ENCODE measurements at regions not wholly inside any gene's neighbourhood (a gene's known extent, or its start where the extent isn't known, plus 50 kb on each side); places are given as distances from the start of the nearest gene placed in this dataset.
"Not testable (repeated sequence)": the region's sequence is repeated elsewhere in the genome, so short reads cannot be mapped to it uniquely, and the experiment has no call there.

DNA sequence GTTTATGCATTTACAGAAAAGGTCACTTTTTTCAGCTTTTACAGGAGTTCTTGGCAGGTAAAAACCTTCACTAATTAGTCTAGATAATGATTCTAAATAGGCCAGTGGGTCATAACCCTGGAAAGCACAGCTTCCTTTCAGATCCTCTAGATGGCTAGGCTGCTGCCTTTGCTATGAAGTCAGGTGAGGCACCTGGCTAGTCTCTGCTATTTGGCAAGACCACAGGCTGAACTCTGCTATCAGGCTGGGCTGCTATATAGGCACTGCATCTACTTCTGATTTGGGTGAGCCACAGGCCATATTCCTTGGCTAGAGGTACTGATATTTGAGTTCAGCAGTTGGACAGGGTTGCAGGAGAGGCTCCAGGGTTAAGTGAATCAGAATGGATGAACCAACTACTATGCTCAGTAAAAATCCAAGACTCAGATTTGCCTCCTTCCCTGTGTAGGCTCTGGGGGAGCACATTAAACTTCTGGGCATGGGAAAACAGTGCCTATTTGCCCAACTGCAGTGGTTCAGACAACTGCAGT lies 665.7 kb upstream of the TBL1XR1 start:
- Histone ChIP-seq H3K9me3 (peaks cover 15% of the 10 kb centered on the region), H3K27me3 (replicated peaks; ENCODE audit: control insufficient read depth, insufficient read depth, low read length) (no peaks in the 10 kb centered on the region), H3K4me3 (ENCODE audit: low read depth, low read length) (no peak overlapping the region), H3K4me1 (no peaks in the 10 kb centered on the region; the same call in 1 of the 2 replicates), H3K36me3 (ENCODE audit: control insufficient read depth, insufficient read depth, low read length) (no peaks in the 10 kb centered on the region)
- ChIA-PET CTCF (no interaction called here), POLR2A (no interaction called here)
- intact Hi-C loops (cut with micrococcal nuclease; ENCODE audit: unreplicated experiment): no loop called here
- Mint-ChIP-seq H3K27me3 (ENCODE audit: insufficient read depth, unreplicated experiment) (no peaks in the 10 kb centered on the region), H3K27ac (ENCODE audit: unreplicated experiment) (no peak overlapping the region), H3K36me3 (ENCODE audit: insufficient read depth, unreplicated experiment) (no peaks in the 10 kb centered on the region), H3K9me3 (ENCODE audit: unreplicated experiment) (peaks cover 40% of the 10 kb centered on the region), H3K4me1 (ENCODE audit: low read depth, unreplicated experiment) (no peaks in the 10 kb centered on the region), H3K4me3 (ENCODE audit: unreplicated experiment) (no peak overlapping the region)
- TF ChIP-seq, protein P1, sequence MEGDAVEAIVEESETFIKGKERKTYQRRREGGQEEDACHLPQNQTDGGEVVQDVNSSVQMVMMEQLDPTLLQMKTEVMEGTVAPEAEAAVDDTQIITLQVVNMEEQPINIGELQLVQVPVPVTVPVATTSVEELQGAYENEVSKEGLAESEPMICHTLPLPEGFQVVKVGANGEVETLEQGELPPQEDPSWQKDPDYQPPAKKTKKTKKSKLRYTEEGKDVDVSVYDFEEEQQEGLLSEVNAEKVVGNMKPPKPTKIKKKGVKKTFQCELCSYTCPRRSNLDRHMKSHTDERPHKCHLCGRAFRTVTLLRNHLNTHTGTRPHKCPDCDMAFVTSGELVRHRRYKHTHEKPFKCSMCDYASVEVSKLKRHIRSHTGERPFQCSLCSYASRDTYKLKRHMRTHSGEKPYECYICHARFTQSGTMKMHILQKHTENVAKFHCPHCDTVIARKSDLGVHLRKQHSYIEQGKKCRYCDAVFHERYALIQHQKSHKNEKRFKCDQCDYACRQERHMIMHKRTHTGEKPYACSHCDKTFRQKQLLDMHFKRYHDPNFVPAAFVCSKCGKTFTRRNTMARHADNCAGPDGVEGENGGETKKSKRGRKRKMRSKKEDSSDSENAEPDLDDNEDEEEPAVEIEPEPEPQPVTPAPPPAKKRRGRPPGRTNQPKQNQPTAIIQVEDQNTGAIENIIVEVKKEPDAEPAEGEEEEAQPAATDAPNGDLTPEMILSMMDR (IDR thresholded peaks at IDR 0.05; ENCODE audit: insufficient read depth in 1 of 2, low read depth in 1 of 2, low read length in 1 of 2, severe bottlenecking in 1 of 2, unreplicated experiment in 1 of 2): no peak
- no TSS peak for BruUV-seq (replicated peaks)
- DNase-seq: no peak

DNA sequence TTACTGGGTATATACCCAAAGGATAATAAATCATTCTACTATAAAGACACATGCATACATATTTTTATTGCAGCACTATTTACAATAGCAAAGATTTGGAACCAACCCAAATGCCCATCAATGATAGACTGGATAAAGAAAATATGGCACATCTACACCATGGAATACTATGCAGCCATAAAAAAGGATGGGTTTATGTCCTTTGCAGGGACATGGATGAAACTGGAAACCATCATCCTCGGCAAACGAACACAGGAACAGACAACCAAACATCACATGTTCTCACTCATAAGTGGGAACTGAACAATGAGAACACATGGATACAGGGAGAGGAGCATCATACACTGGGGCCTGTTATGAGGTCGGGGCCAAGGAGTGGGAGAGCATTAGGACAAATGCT lies 665.0 kb upstream of the KCNMB2 start:
- H3K4me1 ChIP-seq; POLR2A ChIA-PET; DNase-seq; BruUV-seq (replicated peaks); H3K36me3 ChIP-seq (ENCODE audit: control insufficient read depth, insufficient read depth, low read length); H3K4me3 Mint-ChIP-seq (ENCODE audit: unreplicated experiment); CTCF ChIA-PET; H3K36me3 Mint-ChIP-seq (ENCODE audit: insufficient read depth, unreplicated experiment); H3K4me3 ChIP-seq (ENCODE audit: low read depth, low read length); H3K27me3 Mint-ChIP-seq (ENCODE audit: insufficient read depth, unreplicated experiment); intact Hi-C loops (cut with micrococcal nuclease; ENCODE audit: unreplicated experiment); H3K4me1 Mint-ChIP-seq (ENCODE audit: low read depth, unreplicated experiment); H3K27ac Mint-ChIP-seq (ENCODE audit: unreplicated experiment); H3K27me3 ChIP-seq (replicated peaks; ENCODE audit: control insufficient read depth, insufficient read depth, low read length): not testable (repeated sequence)
- H3K9me3 ChIP-seq: peaks cover 11% of the 10 kb centered on the region; the same call in 1 of the 2 replicates
- H3K9me3 Mint-ChIP-seq (ENCODE audit: unreplicated experiment): peaks cover 49% of the 10 kb centered on the region

DNA sequence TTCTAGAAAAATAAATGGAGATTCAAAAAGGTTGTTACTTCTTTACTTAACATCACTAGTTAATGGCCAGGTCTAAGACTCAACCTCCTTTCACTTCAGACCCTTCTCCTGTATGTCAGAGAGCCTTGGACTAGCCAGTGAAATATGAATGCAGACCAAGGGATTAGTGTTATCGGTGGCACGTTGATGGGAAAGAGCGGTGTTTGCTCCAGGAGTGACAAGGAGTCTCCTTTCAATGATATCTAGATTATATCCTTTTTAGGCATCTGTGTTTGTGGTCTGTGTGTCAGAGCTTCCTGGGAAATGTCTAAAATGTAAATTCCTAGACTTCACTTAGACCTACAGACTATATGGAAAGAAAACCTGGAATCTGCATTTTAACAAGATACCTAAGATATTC lies 658.0 kb upstream of the KCNMB2 start:
- no peaks in the 10 kb centered on the region for H3K27me3 ChIP-seq (replicated peaks; ENCODE audit: control insufficient read depth, insufficient read depth, low read length)
- ChIA-PET POLR2A (no interaction called here), CTCF (no interaction called here)
- no peak overlapping the region for H3K4me3 ChIP-seq (ENCODE audit: low read depth, low read length)
- Mint-ChIP-seq H3K27ac (ENCODE audit: unreplicated experiment) (no peak overlapping the region), H3K4me1 (ENCODE audit: low read depth, unreplicated experiment) (no peaks in the 10 kb centered on the region), H3K36me3 (ENCODE audit: insufficient read depth, unreplicated experiment) (no peaks in the 10 kb centered on the region), H3K4me3 (ENCODE audit: unreplicated experiment) (no peak overlapping the region), H3K9me3 (ENCODE audit: unreplicated experiment) (no peaks in the 10 kb centered on the region), H3K27me3 (ENCODE audit: insufficient read depth, unreplicated experiment) (no peaks in the 10 kb centered on the region)
- no peaks in the 10 kb centered on the region for H3K4me1 ChIP-seq
- intact Hi-C loops (cut with micrococcal nuclease; ENCODE audit: unreplicated experiment): no loop called here
- no peaks in the 10 kb centered on the region for H3K9me3 ChIP-seq
- TF ChIP-seq, protein P1 (IDR thresholded peaks at IDR 0.05; ENCODE audit: insufficient read depth in 1 of 2, low read depth in 1 of 2, low read length in 1 of 2, severe bottlenecking in 1 of 2, unreplicated experiment in 1 of 2): no peak
- no peak for DNase-seq
- no TSS peak for BruUV-seq (replicated peaks)
- H3K36me3 ChIP-seq (ENCODE audit: control insufficient read depth, insufficient read depth, low read length): no peaks in the 10 kb centered on the region

DNA sequence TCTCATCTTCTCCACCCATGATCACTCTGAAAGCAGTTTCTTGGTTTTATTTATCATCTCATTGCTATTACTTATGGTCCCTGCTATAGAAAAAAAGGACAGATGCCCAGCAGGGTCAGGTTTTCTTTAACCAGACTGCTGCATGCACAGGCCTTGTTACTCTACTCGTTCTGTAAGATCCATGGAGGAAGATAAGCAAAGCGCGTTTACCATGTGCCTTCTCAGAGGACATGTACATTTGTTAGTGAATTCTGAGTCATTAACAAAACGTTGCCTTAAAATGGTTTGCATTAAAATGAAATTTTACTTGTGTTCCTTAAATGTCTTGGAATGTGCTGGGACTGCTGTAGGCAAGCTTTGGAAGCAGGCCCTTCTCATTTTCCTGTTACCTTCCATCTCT lies 657.3 kb upstream of the KCNMB2 start:
- Histone ChIP-seq H3K4me1 (no peaks in the 10 kb centered on the region), H3K27me3 (replicated peaks; ENCODE audit: control insufficient read depth, insufficient read depth, low read length) (no peaks in the 10 kb centered on the region), H3K4me3 (ENCODE audit: low read depth, low read length) (no peak overlapping the region), H3K9me3 (no peaks in the 10 kb centered on the region), H3K36me3 (ENCODE audit: control insufficient read depth, insufficient read depth, low read length) (no peaks in the 10 kb centered on the region)
- H3K27me3 Mint-ChIP-seq (ENCODE audit: insufficient read depth, unreplicated experiment): no peaks in the 10 kb centered on the region
- H3K36me3 Mint-ChIP-seq (ENCODE audit: insufficient read depth, unreplicated experiment): no peaks in the 10 kb centered on the region
- no peak overlapping the region for H3K4me3 Mint-ChIP-seq (ENCODE audit: unreplicated experiment)
- no peaks in the 10 kb centered on the region for H3K4me1 Mint-ChIP-seq (ENCODE audit: low read depth, unreplicated experiment)
- intact Hi-C loops (cut with micrococcal nuclease; ENCODE audit: unreplicated experiment): no loop called here
- no peak overlapping the region for H3K27ac Mint-ChIP-seq (ENCODE audit: unreplicated experiment)
- ChIA-PET POLR2A (no interaction called here), CTCF (no interaction called here)
- no peaks in the 10 kb centered on the region for H3K9me3 Mint-ChIP-seq (ENCODE audit: unreplicated experiment)
- no peak for DNase-seq
- TF ChIP-seq, protein P1 (IDR thresholded peaks at IDR 0.05; ENCODE audit: insufficient read depth in 1 of 2, low read depth in 1 of 2, low read length in 1 of 2, severe bottlenecking in 1 of 2, unreplicated experiment in 1 of 2): no peak
- no TSS peak for BruUV-seq (replicated peaks)

All from Caco-2 (cell line).